Stimulated activated naive B cell treated with anti-CD40 and anti-IgM and Interleukin-4, amounts not matched to agents 10 μg/mL and 1 μg/mL and 100 μg/mL, for 72 hours (primary cell): ENCODE measurements at regions not wholly inside any gene's neighbourhood (a gene's known extent, or its start where the extent isn't known, plus 50 kb on each side); places are given as distances from the start of the nearest gene placed in this dataset.

Experiments
- ATAC-seq, 2 donors: fragments of 150-1000 bp; cut with Tn5 transposase; replicated peaks; 2 replicates each; pipeline ENCODE4 v1.10.0; 2021; ENCODE audit warnings: moderate library complexity in 1 of 2
- DNase-seq: peaks from one replicate; pipeline ENCODE4 v3.0.0; 2021
- H3K27ac Mint-ChIP-seq: one replicate; pipeline ENCODE4 v1.8.0; 2022; ENCODE audit warnings: mild to moderate bottlenecking, mixed read lengths
- H3K27me3 Mint-ChIP-seq, 2 donors: one replicate each; pipeline ENCODE4 v1.8.0; 2022; ENCODE audit warnings: mixed read lengths in 2 of 2
- H3K36me3 Mint-ChIP-seq, 2 donors: one replicate each; pipeline ENCODE4 v1.8.0; 2022; ENCODE audit warnings: mixed read lengths in 2 of 2, mild to moderate bottlenecking in 1 of 2
- H3K4me1 Mint-ChIP-seq, 2 donors: one replicate each; pipeline ENCODE4 v1.8.0; 2022; ENCODE audit warnings: mixed read lengths in 2 of 2, mild to moderate bottlenecking in 1 of 2
- H3K4me3 Mint-ChIP-seq, 2 donors: one replicate each; pipeline ENCODE4 v1.8.0; 2022; ENCODE audit warnings: mild to moderate bottlenecking in 2 of 2, mixed read lengths in 2 of 2, moderate library complexity in 1 of 2
- H3K9me3 Mint-ChIP-seq, 2 donors: one replicate each; pipeline ENCODE4 v1.8.0; 2022; ENCODE audit warnings: mixed read lengths in 2 of 2, mild to moderate bottlenecking in 1 of 2

GRCh38 chr5:152102057-152102456, 177.4 kb upstream of the GLRA1 start:
- Mint-ChIP-seq H3K27me3 (peaks cover 0 to 6% of the 10 kb centered on the region in 2 donors), H3K36me3 (no peaks in the 10 kb centered on the region), H3K27ac (no peak overlapping the region), H3K4me3 (no peak overlapping the region), H3K4me1 (peaks cover 0 to 1% of the 10 kb centered on the region in 2 donors), H3K9me3 (peaks cover 8 to 15% of the 10 kb centered on the region in 2 donors)
- ATAC-seq (no peak), DNase-seq (no peak)

GRCh38 chr5:152100462-152100861, 175.8 kb upstream of the GLRA1 start:
- Mint-ChIP-seq H3K27me3 (peaks cover 0 to 6% of the 10 kb centered on the region in 2 donors), H3K9me3 (peaks cover 8 to 15% of the 10 kb centered on the region in 2 donors), H3K4me3 (no peak overlapping the region), H3K4me1 (peaks cover 0 to 1% of the 10 kb centered on the region in 2 donors), H3K36me3 (no peaks in the 10 kb centered on the region), H3K27ac (no peak overlapping the region)
- no peak for ATAC-seq
- DNase-seq = no peak

GRCh38 chr5:152097128-152097527, 172.5 kb upstream of the GLRA1 start:
- DNase-seq = no peak
- no peaks in the 10 kb centered on the region for H3K4me1 Mint-ChIP-seq
- peaks cover 4 to 6% of the 10 kb centered on the region in 2 donors for H3K27me3 Mint-ChIP-seq
- H3K4me3 Mint-ChIP-seq = no peak overlapping the region
- no peak overlapping the region for H3K27ac Mint-ChIP-seq
- H3K36me3 Mint-ChIP-seq = no peaks in the 10 kb centered on the region
- no peak for ATAC-seq
- H3K9me3 Mint-ChIP-seq = peaks cover under 1% of the 10 kb centered on the region in 2 donors

GRCh38 chr5:152094716-152095115, 170.1 kb upstream of the GLRA1 start:
- ATAC-seq (no peak), DNase-seq (no peak)
- no peak overlapping the region for H3K27ac Mint-ChIP-seq
- H3K4me1 Mint-ChIP-seq = no peaks in the 10 kb centered on the region
- H3K4me3 Mint-ChIP-seq = no peak overlapping the region
- peaks cover 0 to 1% of the 10 kb centered on the region in 2 donors for H3K9me3 Mint-ChIP-seq
- no peaks in the 10 kb centered on the region for H3K36me3 Mint-ChIP-seq
- H3K27me3 Mint-ChIP-seq = peaks cover 4 to 11% of the 10 kb centered on the region in 2 donors

- peaks cover 0 to 1% of the 10 kb centered on the region in 2 donors for H3K9me3 Mint-ChIP-seq
- H3K27me3 Mint-ChIP-seq = peaks cover 4 to 12% of the 10 kb centered on the region in 2 donors
- H3K4me3 Mint-ChIP-seq = no peak overlapping the region
- DNase-seq (no peak), ATAC-seq (no peak)
- no peaks in the 10 kb centered on the region for H3K4me1 Mint-ChIP-seq
- H3K36me3 Mint-ChIP-seq = no peaks in the 10 kb centered on the region
- no peak overlapping the region for H3K27ac Mint-ChIP-seq
Measured at GRCh38 chr5:152094060-152094459, 169.4 kb upstream of the GLRA1 start.

- no peak overlapping the region for H3K4me3 Mint-ChIP-seq
- no peak overlapping the region for H3K27ac Mint-ChIP-seq
- no peak for DNase-seq
- H3K27me3 Mint-ChIP-seq = peaks cover 4 to 12% of the 10 kb centered on the region in 2 donors
- ATAC-seq = peak; percentile 71 to 86
- no peaks in the 10 kb centered on the region for H3K4me1 Mint-ChIP-seq
- H3K9me3 Mint-ChIP-seq = peaks cover 0 to 1% of the 10 kb centered on the region in 2 donors
- H3K36me3 Mint-ChIP-seq = no peaks in the 10 kb centered on the region
Measured at GRCh38 chr5:152092580-152092979, 167.9 kb upstream of the GLRA1 start.

- peaks cover 7 to 12% of the 10 kb centered on the region in 2 donors for H3K27me3 Mint-ChIP-seq
- DNase-seq = no peak
- H3K9me3 Mint-ChIP-seq = peaks cover 0 to 1% of the 10 kb centered on the region in 2 donors
- H3K4me3 Mint-ChIP-seq = no peak overlapping the region
- no peak for ATAC-seq
- H3K27ac Mint-ChIP-seq = no peak overlapping the region
- H3K4me1 Mint-ChIP-seq = no peaks in the 10 kb centered on the region
- no peaks in the 10 kb centered on the region for H3K36me3 Mint-ChIP-seq
Measured at GRCh38 chr5:152089644-152090043, 165.0 kb upstream of the GLRA1 start.

- DNase-seq (no peak), ATAC-seq (no peak)
- no peaks in the 10 kb centered on the region for H3K4me1 Mint-ChIP-seq
- peaks cover 0 to 1% of the 10 kb centered on the region in 2 donors for H3K9me3 Mint-ChIP-seq
- H3K36me3 Mint-ChIP-seq = no peaks in the 10 kb centered on the region
- H3K27me3 Mint-ChIP-seq = peaks cover 3 to 12% of the 10 kb centered on the region in 2 donors
- no peak overlapping the region for H3K4me3 Mint-ChIP-seq
- no peak overlapping the region for H3K27ac Mint-ChIP-seq
Measured at GRCh38 chr5:152086668-152087067, 162.0 kb upstream of the GLRA1 start.

GRCh38 chr5:152084476-152084875, 159.8 kb upstream of the GLRA1 start:
- DNase-seq (no peak), ATAC-seq (no peak)
- H3K36me3 Mint-ChIP-seq = no peaks in the 10 kb centered on the region
- no peak overlapping the region for H3K4me3 Mint-ChIP-seq
- H3K4me1 Mint-ChIP-seq = no peaks in the 10 kb centered on the region
- no peaks in the 10 kb centered on the region for H3K9me3 Mint-ChIP-seq
- peaks cover 0 to 3% of the 10 kb centered on the region in 2 donors for H3K27me3 Mint-ChIP-seq
- no peak overlapping the region for H3K27ac Mint-ChIP-seq

GRCh38 chr5:152083231-152083630, 158.6 kb upstream of the GLRA1 start:
- ATAC-seq = no peak
- H3K27ac Mint-ChIP-seq = no peak overlapping the region
- no peak for DNase-seq
- H3K4me3 Mint-ChIP-seq = no peak overlapping the region
- H3K4me1 Mint-ChIP-seq = no peaks in the 10 kb centered on the region
- H3K9me3 Mint-ChIP-seq = no peaks in the 10 kb centered on the region
- H3K36me3 Mint-ChIP-seq = no peaks in the 10 kb centered on the region
- H3K27me3 Mint-ChIP-seq = peaks cover 0 to 3% of the 10 kb centered on the region in 2 donors

GRCh38 chr5:152072091-152072490, 147.4 kb upstream of the GLRA1 start:
- Mint-ChIP-seq H3K4me3 (no peak overlapping the region), H3K27me3 (peaks cover 17 to 19% of the 10 kb centered on the region in 2 donors), H3K9me3 (no peaks in the 10 kb centered on the region), H3K36me3 (no peaks in the 10 kb centered on the region), H3K4me1 (no peaks in the 10 kb centered on the region), H3K27ac (no peak overlapping the region)
- no peak for ATAC-seq
- DNase-seq = no peak

GRCh38 chr5:152070591-152070990, 145.9 kb upstream of the GLRA1 start:
- Mint-ChIP-seq H3K9me3 (no peaks in the 10 kb centered on the region), H3K4me1 (no peaks in the 10 kb centered on the region), H3K27ac (no peak overlapping the region), H3K4me3 (no peak overlapping the region), H3K27me3 (peaks cover 17 to 19% of the 10 kb centered on the region in 2 donors), H3K36me3 (no peaks in the 10 kb centered on the region)
- DNase-seq (no peak), ATAC-seq (no peak)

- Mint-ChIP-seq H3K36me3 (no peaks in the 10 kb centered on the region), H3K27me3 (no peaks in the 10 kb centered on the region), H3K4me1 (peaks cover 0 to 2% of the 10 kb centered on the region in 2 donors), H3K27ac (no peak overlapping the region), H3K9me3 (peaks cover 0 to 1% of the 10 kb centered on the region in 2 donors), H3K4me3 (no peak overlapping the region)
- ATAC-seq = no peak
- no peak for DNase-seq
Measured at GRCh38 chr5:152066784-152067183, 142.1 kb upstream of the GLRA1 start.

GRCh38 chr5:152063004-152063403, 138.4 kb upstream of the GLRA1 start:
- no peak for ATAC-seq
- Mint-ChIP-seq H3K4me3 (no peak overlapping the region), H3K27ac (no peak overlapping the region), H3K36me3 (no peaks in the 10 kb centered on the region), H3K4me1 (peaks cover 7% of the 10 kb centered on the region in 2 donors), H3K9me3 (peaks cover 4 to 8% of the 10 kb centered on the region in 2 donors), H3K27me3 (no peaks in the 10 kb centered on the region)
- no peak for DNase-seq

GRCh38 chr5:152061095-152061494, 136.4 kb upstream of the GLRA1 start:
- peaks cover 4 to 8% of the 10 kb centered on the region in 2 donors for H3K9me3 Mint-ChIP-seq
- no peak overlapping the region for H3K27ac Mint-ChIP-seq
- peak; percentile 95 to 98 for ATAC-seq
- H3K4me3 Mint-ChIP-seq = no peak overlapping the region
- H3K27me3 Mint-ChIP-seq = no peaks in the 10 kb centered on the region
- peaks cover 7% of the 10 kb centered on the region in 2 donors for H3K4me1 Mint-ChIP-seq
- no peaks in the 10 kb centered on the region for H3K36me3 Mint-ChIP-seq
- DNase-seq = peak; percentile 20

GRCh38 chr5:152058267-152058666, 133.6 kb upstream of the GLRA1 start:
- no peaks in the 10 kb centered on the region for H3K36me3 Mint-ChIP-seq
- no peak overlapping the region for H3K27ac Mint-ChIP-seq
- peaks cover 4 to 10% of the 10 kb centered on the region in 2 donors for H3K27me3 Mint-ChIP-seq
- H3K4me3 Mint-ChIP-seq = no peak overlapping the region
- DNase-seq (no peak), ATAC-seq (no peak)
- H3K4me1 Mint-ChIP-seq = peaks cover 7% of the 10 kb centered on the region in 2 donors
- H3K9me3 Mint-ChIP-seq = peaks cover 4 to 10% of the 10 kb centered on the region in 2 donors
